HG02588 (cell line): ENCODE measurements at regions not wholly inside any gene's neighbourhood (a gene's known extent, or its start where the extent isn't known, plus 50 kb on each side); places are given as distances from the start of the nearest gene placed in this dataset.

Source experiments
- ATAC-seq: cut with Tn5 transposase; IDR thresholded peaks from one replicate; pipeline ENCODE4 v1.9.1; 2021; ENCODE audit warnings: mild to moderate bottlenecking, moderate library complexity; ENCODE audit not compliant: unreplicated experiment

- no peak for ATAC-seq
Measured at GRCh38 chr15:85889956-85890619, 95.4 kb upstream of the KLHL25 start.

DNA sequence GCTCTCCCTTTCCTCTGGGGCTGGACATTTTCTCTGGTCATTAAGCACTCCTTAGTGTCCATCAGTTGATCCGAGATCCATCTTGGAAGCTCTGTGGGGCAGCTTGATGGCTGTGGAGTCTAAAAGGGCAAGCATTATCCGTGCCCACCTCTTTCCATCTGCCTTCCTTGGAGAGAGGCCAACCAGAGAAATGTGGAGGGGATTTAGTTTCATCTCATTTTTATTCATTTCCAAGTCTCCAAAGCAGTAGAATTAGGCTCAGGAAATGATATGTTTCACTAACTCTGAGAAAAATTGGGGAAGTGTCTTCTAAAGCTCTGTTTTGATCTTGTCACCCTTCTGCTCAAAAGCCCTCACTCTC is 95.9 kb upstream of the KLHL25 start:
- ATAC-seq = no peak

DNA sequence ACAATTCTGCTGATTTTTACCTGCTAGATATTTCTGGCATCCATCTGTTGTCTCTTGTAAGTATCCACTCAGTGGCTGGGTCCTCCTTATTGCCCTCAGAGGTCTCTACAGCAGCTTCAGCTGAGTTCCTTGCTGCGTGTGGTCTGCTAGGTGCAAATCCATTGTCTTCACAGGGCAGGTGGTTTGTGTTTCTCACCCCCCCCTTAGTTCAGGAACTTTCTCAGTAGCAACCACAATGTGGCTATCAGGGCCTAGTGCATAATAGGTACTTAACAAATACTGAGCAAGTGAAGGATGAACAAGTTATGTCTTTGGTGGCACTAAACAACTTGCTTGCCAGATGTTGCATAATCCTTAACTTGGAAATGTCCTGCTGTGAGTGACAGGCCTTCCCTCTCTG is 96.7 kb upstream of the KLHL25 start:
- no peak for ATAC-seq

- no peak for ATAC-seq
Measured at GRCh38 chr15:85892232-85892631, 97.5 kb upstream of the KLHL25 start.

GRCh38 chr15:85897207-85897894 is 102.6 kb upstream of the KLHL25 start:
- no peak for ATAC-seq

GRCh38 chr15:85897895-85898717 is 103.4 kb upstream of the KLHL25 start:
- no peak for ATAC-seq

DNA sequence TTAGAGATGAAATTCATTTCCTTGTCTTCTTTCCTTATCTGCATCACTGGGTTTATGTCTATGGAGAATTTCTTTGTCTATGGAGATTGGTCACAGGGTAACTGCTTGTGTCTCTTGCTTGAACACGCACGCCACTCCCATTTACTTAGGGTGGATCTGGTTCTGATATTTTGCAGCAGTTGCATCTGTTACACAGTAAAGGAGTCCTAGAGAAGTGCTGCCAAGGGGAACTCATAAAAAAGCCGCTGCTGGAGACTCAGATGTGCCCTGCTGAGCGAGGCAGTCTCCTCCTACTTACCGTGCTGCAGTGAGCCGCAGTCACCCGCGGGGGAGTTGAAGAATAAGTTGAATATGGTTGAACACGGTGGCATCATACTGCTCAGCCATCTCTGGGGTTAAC is 105.2 kb upstream of the KLHL25 start:
- ATAC-seq = no peak

DNA sequence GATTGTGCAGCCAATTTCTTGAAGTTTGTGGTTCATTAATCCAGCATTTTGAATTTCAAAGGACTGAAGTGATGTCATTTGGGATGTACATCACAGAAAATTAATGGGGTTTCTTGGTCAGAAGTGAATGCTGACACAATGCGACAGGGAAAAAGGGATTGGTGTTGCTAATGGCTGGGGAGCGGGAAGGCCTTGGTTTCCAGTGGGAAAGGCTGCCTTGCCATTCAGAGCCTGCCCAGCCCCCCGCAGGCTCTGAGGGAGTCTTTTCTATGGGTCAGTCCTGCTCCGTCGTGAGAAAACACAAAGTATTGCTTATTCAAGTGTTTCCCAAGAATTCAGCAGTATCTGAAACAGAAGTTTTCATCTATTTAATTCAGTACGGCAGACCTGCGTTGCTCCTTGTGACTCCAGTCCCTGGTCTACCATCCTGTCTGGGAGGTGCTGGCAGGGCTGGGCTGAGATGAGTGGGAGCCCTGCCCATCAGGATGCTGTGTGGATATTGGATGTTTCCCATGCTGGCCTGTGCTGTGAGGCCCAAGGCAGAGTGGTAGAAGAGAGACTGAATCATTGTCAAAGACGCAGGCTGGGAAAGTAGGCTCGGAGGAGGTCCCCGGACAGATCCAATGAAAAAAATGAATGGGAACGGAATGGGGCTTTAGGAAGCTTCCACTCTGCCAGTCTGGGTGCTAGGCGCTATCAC is 111.2 kb upstream of the KLHL25 start:
- ATAC-seq = no peak

- ATAC-seq = no peak
Measured at GRCh38 chr15:85906640-85907039, 111.9 kb upstream of the KLHL25 start.

- no peak for ATAC-seq
Measured at GRCh38 chr15:85910834-85911233, 116.1 kb upstream of the KLHL25 start.

- no peak for ATAC-seq
Measured at GRCh38 chr15:85913461-85913860, 118.7 kb upstream of the KLHL25 start.

DNA sequence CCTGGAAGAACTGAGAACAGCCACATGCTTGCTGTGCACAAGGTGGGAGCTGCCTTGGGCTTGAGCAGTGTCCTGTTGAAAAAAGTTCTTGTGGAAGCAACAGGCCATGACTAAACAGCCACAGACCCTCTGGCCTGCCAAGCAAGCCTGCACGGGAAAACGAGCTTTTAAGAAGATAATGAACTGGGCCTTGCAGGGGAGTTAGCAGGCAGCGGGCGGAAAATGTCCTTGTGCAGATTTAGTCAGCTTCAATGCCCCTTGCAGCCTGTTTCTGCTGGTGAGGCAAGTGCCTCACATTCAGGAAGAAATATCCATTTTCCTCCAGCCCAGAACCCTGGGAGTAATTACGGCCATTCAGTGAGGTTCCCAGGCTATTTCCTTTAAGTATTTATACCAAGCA is 126.2 kb upstream of the KLHL25 start:
- ATAC-seq = no peak

DNA sequence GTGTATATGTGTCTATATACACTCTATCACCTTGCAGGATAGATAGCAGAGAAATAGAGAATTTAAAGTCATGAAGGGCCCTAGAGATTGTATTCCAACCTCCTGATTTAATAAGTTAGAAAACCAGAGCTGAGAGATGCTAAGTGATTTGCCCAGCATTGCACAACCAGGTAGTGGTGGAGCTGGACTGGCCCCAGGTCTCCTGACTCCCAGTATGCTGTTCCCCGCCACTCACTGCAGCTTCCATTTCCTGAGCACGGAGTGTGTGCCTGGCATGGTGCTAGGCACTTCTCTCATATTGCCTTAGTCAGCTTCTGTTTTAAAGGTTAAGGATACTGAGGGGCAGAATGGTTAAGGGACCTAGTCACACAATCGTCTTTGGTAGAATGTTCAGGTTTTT is 129.4 kb upstream of the KLHL25 start:
- no peak for ATAC-seq

GRCh38 chr15:85925649-85926237 is 131.0 kb upstream of the KLHL25 start:
- ATAC-seq = no peak

DNA sequence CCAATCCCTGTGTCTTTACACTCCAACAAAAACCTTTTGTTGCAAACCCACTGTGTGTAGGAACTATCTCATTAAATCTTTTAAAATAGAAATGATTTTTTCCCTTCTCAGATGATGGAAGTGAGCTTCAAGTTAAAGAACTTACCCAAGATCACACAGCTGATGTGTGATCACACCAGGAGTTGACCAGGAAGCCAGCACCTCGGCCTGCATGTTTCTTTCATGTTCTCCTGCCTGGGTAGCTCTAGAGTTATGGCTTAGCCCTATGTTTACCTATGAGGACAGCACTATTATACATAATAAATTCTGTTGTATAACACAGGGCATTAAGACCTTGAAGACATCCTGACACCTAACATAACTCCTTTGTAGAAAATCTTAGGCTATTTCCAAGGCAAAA is 132.1 kb upstream of the KLHL25 start:
- no peak for ATAC-seq

DNA sequence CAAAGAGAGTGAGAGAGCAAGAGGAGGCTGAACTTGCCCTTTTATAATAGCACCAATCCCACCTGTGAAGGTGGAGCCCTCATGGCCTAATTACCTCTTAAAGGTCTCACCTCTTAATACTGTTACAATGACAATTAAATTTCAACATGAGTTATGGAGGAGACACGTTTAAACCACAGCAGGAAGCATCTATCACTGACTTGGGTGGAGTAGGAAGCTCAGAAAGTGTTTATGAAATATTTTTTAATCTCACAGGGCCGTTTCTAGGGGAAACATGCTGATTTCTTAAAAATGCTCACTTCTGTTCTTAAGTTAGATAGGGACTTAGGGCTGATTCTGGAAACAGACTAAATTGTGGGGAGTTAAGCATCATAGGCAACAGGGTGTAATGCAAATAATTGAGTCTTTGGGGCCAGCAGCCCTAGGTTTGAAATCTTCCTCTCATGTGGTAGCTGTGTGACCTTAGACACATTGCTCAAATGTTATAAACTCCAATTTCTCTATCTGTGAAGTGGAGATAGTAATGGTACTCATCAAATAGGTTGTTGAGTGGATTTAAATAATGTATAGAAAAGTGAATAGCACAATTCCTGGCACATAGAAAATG is 133.3 kb upstream of the KLHL25 start:
- no peak for ATAC-seq

DNA sequence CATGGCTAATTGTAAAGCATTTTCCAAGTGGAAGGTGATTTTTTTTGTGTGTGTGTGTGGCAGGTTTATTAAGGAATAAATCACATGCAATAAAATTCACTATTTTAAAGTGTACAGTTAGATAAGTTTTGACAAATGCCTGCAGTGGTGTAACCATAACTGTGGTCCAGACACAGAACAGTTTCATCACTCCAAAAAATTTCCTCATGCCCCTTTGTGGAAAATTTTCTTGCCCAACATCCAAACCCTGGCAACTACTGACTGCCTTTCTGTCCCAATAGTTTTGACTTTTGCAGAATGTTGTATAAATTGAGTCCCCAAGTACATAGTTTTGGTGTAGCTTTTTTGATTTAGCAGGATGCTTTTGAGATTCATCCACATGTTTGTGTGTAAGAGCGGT is 135.1 kb upstream of the KLHL25 start:
- ATAC-seq = no peak

- no peak for ATAC-seq
Measured at GRCh38 chr15:85932391-85932790, 137.7 kb upstream of the KLHL25 start.

- no peak for ATAC-seq
Measured at GRCh38 chr15:85934691-85935090, 140.0 kb upstream of the KLHL25 start.

GRCh38 chr15:85935182-85935581 is 140.5 kb upstream of the KLHL25 start:
- ATAC-seq = no peak

DNA sequence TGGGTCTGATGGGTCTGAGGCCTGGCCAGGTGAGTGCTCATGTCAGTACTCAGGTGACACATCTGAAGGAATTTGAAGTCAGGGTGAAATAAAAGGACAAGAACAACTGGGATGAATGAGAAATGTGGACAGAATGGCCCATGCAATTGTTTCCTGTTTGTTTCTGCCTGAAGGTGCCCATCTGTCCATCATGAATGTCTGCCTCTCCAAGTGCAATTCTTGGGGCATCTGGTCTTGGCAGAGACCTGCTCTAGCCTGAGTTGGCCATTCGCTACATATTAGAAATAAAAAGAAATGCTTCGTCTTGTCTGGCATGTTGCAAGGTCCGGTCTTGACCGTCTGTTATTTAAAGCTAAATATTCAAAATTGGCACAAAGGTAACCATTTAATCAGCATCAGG is 142.0 kb upstream of the AGBL1 start:
- no peak for ATAC-seq
